ENCODE measurements at regions not wholly inside any gene's neighbourhood (a gene's known extent, or its start where the extent isn't known, plus 50 kb on each side); places are given as distances from the start of the nearest gene placed in this dataset.

DNA sequence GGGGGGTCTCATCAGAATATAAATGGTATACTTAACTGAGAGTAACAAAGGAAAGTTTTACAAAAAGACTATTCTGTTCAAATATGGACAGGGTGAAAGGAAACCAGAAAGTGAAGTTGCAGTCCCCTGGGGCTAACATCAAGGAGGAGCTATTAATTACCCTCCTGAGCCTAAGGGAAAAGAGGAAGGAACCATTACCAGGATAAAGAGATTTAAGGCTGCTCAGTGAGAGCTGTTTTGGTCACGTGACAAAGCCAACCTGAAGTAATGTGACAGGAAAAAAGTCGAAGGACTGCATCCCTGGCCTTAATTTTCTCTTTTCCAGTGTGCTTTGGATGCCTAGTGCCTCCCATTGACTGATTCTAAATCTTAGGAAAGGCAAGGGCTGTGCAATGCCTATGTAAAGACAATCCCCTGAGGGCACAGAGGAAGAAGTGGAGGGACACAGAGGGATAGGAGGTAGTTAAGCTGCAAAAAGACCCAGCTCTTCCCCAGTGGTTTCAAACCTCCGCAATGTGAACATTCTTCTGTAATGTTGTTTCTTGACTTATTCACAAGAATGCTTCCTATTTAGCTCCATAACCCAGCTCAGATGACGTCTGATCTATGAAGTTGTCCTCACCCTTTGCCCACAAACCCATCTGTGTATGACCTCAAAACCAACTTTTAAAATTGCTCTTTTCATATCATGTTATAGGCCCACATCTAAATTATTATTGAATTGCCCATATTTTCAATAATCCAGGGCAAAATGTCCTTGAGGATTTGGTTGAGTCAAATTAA is 187.7 kb upstream of the DCN start:
- DNase-seq (ENCODE audit: low spot score): no peak
- Histone ChIP-seq H3K4me3 (ENCODE audit: low read depth in 1 of 3, low read length in 3 of 3) (no peak overlapping the region), H3K9me3 (ENCODE audit: control insufficient read depth in 4 of 4, low read length in 3 of 4) (no peaks in the 10 kb centered on the region), H3K4me1 (ENCODE audit: control insufficient read depth in 4 of 4, insufficient read depth in 4 of 4, low read length in 3 of 4) (no peaks in the 10 kb centered on the region), H3K9ac (ENCODE audit: low read depth in 1 of 2, low read length in 2 of 2) (no peak overlapping the region), H3K27me3 (ENCODE audit: control insufficient read depth in 4 of 4, insufficient read depth in 4 of 4, low read length in 3 of 4) (no peaks in the 10 kb centered on the region), H3K27ac (ENCODE audit: low read depth in 1 of 2, low read length in 2 of 2) (no peak overlapping the region), H3K36me3 (ENCODE audit: control insufficient read depth in 4 of 4, insufficient read depth in 3 of 4, low read depth in 1 of 4, low read length in 3 of 4) (no peaks in the 10 kb centered on the region)
- TF ChIP-seq JUND (IDR thresholded peaks at IDR 0.05) (no peak), GABPA (IDR thresholded peaks at IDR 0.05 in 1 of 2, conservative IDR thresholded peaks at IDR 0.05 in 1 of 2) (no peak), HNF4A (conservative IDR thresholded peaks at IDR 0.05) (no peak), NR2F2 (IDR thresholded peaks at IDR 0.05) (no peak), YY1 (IDR thresholded peaks at IDR 0.05) (no peak), RAD21 (IDR thresholded peaks at IDR 0.05) (no peak), SP1 (IDR thresholded peaks at IDR 0.05) (no peak), RXRA (IDR thresholded peaks at IDR 0.05) (no peak), FOXA2 (IDR thresholded peaks at IDR 0.05) (no peak), HNF4G (IDR thresholded peaks at IDR 0.05) (no peak), EGR1 (IDR thresholded peaks at IDR 0.05; ENCODE audit: low read depth in 2 of 2) (no peak), TAF1 (conservative IDR thresholded peaks at IDR 0.05) (no peak), FOXA1 (IDR thresholded peaks at IDR 0.05) (no peak)
- TF ChIP-seq, protein P1, sequence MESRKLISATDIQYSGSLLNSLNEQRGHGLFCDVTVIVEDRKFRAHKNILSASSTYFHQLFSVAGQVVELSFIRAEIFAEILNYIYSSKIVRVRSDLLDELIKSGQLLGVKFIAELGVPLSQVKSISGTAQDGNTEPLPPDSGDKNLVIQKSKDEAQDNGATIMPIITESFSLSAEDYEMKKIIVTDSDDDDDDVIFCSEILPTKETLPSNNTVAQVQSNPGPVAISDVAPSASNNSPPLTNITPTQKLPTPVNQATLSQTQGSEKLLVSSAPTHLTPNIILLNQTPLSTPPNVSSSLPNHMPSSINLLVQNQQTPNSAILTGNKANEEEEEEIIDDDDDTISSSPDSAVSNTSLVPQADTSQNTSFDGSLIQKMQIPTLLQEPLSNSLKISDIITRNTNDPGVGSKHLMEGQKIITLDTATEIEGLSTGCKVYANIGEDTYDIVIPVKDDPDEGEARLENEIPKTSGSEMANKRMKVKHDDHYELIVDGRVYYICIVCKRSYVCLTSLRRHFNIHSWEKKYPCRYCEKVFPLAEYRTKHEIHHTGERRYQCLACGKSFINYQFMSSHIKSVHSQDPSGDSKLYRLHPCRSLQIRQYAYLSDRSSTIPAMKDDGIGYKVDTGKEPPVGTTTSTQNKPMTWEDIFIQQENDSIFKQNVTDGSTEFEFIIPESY (IDR thresholded peaks at IDR 0.05): no peak
- TF ChIP-seq, protein P2, sequence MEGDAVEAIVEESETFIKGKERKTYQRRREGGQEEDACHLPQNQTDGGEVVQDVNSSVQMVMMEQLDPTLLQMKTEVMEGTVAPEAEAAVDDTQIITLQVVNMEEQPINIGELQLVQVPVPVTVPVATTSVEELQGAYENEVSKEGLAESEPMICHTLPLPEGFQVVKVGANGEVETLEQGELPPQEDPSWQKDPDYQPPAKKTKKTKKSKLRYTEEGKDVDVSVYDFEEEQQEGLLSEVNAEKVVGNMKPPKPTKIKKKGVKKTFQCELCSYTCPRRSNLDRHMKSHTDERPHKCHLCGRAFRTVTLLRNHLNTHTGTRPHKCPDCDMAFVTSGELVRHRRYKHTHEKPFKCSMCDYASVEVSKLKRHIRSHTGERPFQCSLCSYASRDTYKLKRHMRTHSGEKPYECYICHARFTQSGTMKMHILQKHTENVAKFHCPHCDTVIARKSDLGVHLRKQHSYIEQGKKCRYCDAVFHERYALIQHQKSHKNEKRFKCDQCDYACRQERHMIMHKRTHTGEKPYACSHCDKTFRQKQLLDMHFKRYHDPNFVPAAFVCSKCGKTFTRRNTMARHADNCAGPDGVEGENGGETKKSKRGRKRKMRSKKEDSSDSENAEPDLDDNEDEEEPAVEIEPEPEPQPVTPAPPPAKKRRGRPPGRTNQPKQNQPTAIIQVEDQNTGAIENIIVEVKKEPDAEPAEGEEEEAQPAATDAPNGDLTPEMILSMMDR (IDR thresholded peaks at IDR 0.05; ENCODE audit: low read depth, low read length, missing input control): no peak
- TF ChIP-seq, protein P3, sequence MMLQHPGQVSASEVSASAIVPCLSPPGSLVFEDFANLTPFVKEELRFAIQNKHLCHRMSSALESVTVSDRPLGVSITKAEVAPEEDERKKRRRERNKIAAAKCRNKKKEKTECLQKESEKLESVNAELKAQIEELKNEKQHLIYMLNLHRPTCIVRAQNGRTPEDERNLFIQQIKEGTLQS (IDR thresholded peaks at IDR 0.05): no peak
- TF ChIP-seq, protein P4, sequence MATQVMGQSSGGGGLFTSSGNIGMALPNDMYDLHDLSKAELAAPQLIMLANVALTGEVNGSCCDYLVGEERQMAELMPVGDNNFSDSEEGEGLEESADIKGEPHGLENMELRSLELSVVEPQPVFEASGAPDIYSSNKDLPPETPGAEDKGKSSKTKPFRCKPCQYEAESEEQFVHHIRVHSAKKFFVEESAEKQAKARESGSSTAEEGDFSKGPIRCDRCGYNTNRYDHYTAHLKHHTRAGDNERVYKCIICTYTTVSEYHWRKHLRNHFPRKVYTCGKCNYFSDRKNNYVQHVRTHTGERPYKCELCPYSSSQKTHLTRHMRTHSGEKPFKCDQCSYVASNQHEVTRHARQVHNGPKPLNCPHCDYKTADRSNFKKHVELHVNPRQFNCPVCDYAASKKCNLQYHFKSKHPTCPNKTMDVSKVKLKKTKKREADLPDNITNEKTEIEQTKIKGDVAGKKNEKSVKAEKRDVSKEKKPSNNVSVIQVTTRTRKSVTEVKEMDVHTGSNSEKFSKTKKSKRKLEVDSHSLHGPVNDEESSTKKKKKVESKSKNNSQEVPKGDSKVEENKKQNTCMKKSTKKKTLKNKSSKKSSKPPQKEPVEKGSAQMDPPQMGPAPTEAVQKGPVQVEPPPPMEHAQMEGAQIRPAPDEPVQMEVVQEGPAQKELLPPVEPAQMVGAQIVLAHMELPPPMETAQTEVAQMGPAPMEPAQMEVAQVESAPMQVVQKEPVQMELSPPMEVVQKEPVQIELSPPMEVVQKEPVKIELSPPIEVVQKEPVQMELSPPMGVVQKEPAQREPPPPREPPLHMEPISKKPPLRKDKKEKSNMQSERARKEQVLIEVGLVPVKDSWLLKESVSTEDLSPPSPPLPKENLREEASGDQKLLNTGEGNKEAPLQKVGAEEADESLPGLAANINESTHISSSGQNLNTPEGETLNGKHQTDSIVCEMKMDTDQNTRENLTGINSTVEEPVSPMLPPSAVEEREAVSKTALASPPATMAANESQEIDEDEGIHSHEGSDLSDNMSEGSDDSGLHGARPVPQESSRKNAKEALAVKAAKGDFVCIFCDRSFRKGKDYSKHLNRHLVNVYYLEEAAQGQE (IDR thresholded peaks at IDR 0.05): no peak
- TF ChIP-seq, protein P5, sequence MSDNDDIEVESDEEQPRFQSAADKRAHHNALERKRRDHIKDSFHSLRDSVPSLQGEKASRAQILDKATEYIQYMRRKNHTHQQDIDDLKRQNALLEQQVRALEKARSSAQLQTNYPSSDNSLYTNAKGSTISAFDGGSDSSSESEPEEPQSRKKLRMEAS (IDR thresholded peaks at IDR 0.05): no peak
- WGBS: 75% methylated on average over 4 of the region's 4 CpGs

All from liver (tissue), 8 donors.